Neural crest cell (in vitro differentiated cells): ENCODE measurements at regions not wholly inside any gene's neighbourhood (a gene's known extent, or its start where the extent isn't known, plus 50 kb on each side); places are given as distances from the start of the nearest gene placed in this dataset.

ENCODE experiments used
- DNase-seq: peaks from one replicate; pipeline ENCODE4 v3.0.0; 2021; ENCODE audit warnings: low read depth, mixed read lengths, low spot score
- H3K27ac Mint-ChIP-seq: one replicate; pipeline ENCODE4 v1.8.0; 2021; ENCODE audit warnings: mild to moderate bottlenecking, mixed read lengths; ENCODE audit not compliant: unreplicated experiment
- H3K27me3 Mint-ChIP-seq: 2 replicates; pipeline ENCODE4 v1.8.0; 2021; ENCODE audit warnings: low read depth, mild to moderate bottlenecking, mixed read lengths
- H3K36me3 Mint-ChIP-seq: 2 replicates; pipeline ENCODE4 v1.8.0; 2021; ENCODE audit warnings: low read depth, mild to moderate bottlenecking, mixed read lengths
- H3K4me1 Mint-ChIP-seq: 2 replicates; pipeline ENCODE4 v1.8.0; 2021; ENCODE audit warnings: mixed read lengths
- H3K4me3 Mint-ChIP-seq: one replicate; pipeline ENCODE4 v1.8.0; 2021; ENCODE audit warnings: mild to moderate bottlenecking, mixed read lengths
- H3K9me3 Mint-ChIP-seq: 2 replicates; pipeline ENCODE4 v1.8.0; 2021; ENCODE audit warnings: mixed read lengths
- TF ChIP-seq, protein P1 (sequence below): fragments of 200-600 bp; sonication (generic); conservative IDR thresholded peaks from 2 replicates; pipeline ENCODE4 v1.5.0; 2021; ENCODE audit warnings: antibody characterized with exemption, mild to moderate bottlenecking

DNA sequence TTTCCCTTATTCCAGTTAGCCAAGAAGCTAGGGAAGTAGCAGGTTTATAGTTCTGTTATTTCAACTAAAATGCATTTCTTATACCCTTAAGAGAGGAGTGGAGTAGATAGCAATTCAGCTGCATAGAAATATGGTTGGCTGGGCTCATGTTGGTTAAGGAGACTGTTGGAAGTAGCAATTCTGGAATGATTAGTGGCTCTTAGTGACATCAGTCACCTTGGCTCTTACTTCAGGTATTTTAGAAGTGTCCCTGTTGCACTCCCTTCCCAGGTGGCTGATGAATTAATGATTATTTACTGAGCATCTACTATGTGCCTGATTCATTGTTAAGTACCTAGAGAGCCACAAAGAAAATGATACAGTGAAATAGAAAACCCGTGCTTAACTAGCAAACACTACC is 128.1 kb downstream of the MGST1 start:
- H3K36me3 Mint-ChIP-seq: no peaks in the 10 kb centered on the region
- TF ChIP-seq, protein P1, sequence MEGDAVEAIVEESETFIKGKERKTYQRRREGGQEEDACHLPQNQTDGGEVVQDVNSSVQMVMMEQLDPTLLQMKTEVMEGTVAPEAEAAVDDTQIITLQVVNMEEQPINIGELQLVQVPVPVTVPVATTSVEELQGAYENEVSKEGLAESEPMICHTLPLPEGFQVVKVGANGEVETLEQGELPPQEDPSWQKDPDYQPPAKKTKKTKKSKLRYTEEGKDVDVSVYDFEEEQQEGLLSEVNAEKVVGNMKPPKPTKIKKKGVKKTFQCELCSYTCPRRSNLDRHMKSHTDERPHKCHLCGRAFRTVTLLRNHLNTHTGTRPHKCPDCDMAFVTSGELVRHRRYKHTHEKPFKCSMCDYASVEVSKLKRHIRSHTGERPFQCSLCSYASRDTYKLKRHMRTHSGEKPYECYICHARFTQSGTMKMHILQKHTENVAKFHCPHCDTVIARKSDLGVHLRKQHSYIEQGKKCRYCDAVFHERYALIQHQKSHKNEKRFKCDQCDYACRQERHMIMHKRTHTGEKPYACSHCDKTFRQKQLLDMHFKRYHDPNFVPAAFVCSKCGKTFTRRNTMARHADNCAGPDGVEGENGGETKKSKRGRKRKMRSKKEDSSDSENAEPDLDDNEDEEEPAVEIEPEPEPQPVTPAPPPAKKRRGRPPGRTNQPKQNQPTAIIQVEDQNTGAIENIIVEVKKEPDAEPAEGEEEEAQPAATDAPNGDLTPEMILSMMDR: no peak
- no peak overlapping the region for H3K27ac Mint-ChIP-seq
- H3K27me3 Mint-ChIP-seq: no peaks in the 10 kb centered on the region
- H3K9me3 Mint-ChIP-seq: no peaks in the 10 kb centered on the region
- DNase-seq: no peak
- no peak overlapping the region for H3K4me3 Mint-ChIP-seq
- no peaks in the 10 kb centered on the region for H3K4me1 Mint-ChIP-seq

DNA sequence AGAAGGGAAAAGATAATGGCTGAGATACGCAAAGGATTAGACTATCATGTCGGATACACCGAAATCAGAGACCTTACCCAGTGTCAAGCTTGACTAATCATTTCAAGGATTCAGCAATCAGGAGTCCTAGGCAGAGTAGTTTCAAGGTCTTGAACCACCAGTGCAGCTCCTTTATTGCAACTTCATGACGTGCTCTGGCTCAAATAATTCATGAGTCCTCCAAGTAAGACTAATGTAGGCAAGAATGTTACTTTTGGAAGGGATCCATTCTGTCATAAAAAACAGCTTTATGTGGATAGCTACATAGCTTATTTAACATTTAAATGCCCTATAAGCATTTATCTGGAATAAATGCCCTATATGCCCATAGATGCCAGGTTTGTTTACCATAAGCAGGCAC is 123.2 kb downstream of the LMO3 start:
- no peaks in the 10 kb centered on the region for H3K4me1 Mint-ChIP-seq
- TF ChIP-seq, protein P1: no peak
- H3K36me3 Mint-ChIP-seq: peaks cover 19% of the 10 kb centered on the region
- no peaks in the 10 kb centered on the region for H3K27me3 Mint-ChIP-seq
- no peak overlapping the region for H3K27ac Mint-ChIP-seq
- DNase-seq: no peak
- peaks cover 18% of the 10 kb centered on the region for H3K9me3 Mint-ChIP-seq
- no peak overlapping the region for H3K4me3 Mint-ChIP-seq

DNA sequence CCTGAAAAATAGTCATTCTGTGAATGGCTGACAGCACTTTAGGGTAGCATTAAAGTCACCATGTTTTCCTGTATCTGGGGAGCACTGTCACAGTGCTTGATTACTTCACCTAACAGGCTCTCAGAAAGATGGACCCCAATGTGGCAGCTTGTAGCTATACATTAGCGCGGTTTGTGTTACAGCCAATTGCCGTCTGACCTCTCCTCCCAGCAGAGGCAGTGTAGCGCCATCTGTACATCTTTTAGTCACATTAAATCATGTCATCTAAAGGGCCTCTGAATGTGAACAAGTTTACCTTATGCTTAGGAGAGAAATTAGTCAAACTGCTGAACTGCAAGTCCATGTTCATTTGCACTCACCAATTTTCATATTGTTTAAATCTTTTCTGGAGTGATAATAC is 113.7 kb downstream of the LMO3 start:
- Mint-ChIP-seq H3K9me3 (no peaks in the 10 kb centered on the region), H3K36me3 (no peaks in the 10 kb centered on the region), H3K4me1 (no peaks in the 10 kb centered on the region), H3K4me3 (no peak overlapping the region), H3K27ac (no peak overlapping the region), H3K27me3 (no peaks in the 10 kb centered on the region)
- TF ChIP-seq, protein P1: no peak
- no peak for DNase-seq

DNA sequence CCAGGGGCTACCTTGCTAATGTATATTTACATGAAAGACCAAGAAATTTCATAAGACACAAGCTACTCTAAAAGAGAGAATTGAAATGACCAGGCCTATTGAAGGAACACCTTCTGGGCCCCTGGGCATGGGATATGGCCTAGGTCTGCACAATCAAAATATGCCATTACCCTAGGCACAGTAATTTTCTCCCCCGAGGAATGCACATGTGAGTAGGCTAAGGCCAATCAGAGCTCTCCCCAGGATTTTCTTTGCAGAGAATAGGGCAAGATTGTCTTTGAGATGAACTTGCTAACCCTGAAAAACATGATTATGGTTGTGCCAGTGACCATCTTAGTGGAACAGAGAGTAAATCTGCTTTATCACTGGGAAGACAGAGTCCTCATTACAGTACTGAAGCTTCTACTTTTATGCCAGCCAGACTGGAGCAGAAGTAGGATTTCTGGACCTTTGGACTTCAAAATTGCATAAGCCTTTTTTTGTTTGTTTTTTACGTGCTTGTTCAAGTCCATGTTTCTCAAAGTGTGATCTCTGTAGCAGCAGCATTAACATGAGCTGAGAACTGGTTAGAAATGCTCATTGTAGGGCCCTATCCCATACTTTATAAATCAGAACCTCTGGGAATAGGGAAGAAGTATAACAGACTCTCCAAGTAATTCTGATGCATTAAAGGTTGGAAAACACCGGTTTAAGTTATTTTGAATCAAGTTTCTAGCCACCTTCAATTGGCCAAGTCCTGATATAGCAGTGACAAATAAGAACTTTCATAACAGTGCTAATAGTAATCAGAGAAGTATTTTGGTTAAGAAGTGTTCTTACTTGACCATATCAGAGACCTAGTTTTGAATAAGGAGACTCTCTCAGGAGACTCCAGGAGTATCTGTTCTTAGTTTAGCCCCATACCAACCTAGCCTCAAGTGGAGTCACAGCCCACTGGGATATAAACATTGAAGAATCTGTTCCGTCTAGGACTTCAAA is 112.9 kb downstream of the LMO3 start:
- TF ChIP-seq, protein P1: no peak
- H3K4me1 Mint-ChIP-seq: no peaks in the 10 kb centered on the region
- DNase-seq: no peak
- H3K4me3 Mint-ChIP-seq: no peak overlapping the region
- H3K27ac Mint-ChIP-seq: no peak overlapping the region
- H3K27me3 Mint-ChIP-seq: no peaks in the 10 kb centered on the region
- no peaks in the 10 kb centered on the region for H3K9me3 Mint-ChIP-seq
- no peaks in the 10 kb centered on the region for H3K36me3 Mint-ChIP-seq

DNA sequence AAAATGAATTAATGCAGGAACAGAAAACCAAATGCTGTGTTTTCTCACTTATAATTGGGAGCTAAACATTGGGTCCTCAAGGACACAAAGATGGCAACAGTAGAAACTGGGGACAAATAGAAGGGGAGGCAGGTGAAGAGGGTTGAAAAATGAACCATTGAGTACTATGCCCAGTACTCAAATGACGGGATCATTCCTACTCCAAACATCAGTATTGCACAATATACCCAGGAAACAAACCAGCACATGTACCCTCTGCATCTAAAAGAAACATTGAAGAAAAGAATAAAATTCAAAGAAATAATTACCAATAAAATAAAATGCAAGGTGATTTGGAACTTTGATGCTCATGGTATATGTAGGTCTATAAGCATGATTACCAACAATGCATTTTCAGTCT is 110.8 kb downstream of the LMO3 start:
- no peak for DNase-seq
- no peak overlapping the region for H3K27ac Mint-ChIP-seq
- TF ChIP-seq, protein P1: no peak
- H3K4me3 Mint-ChIP-seq: no peak overlapping the region
- no peaks in the 10 kb centered on the region for H3K4me1 Mint-ChIP-seq
- no peaks in the 10 kb centered on the region for H3K36me3 Mint-ChIP-seq
- H3K27me3 Mint-ChIP-seq: no peaks in the 10 kb centered on the region
- H3K9me3 Mint-ChIP-seq: no peaks in the 10 kb centered on the region
